Lower leg skin (tissue), 3 donors: ENCODE measurements at regions not wholly inside any gene's neighbourhood (a gene's known extent, or its start where the extent isn't known, plus 50 kb on each side); places are given as distances from the start of the nearest gene placed in this dataset.

Experiments
- CTCF ChIP-seq, 3 donors: fragments of 450-650 bp; IDR thresholded peaks; one replicate each; pipeline ENCODE4 v1.5.1; 2016; ENCODE audit warnings: antibody characterized with exemption in 3 of 3, mild to moderate bottlenecking in 3 of 3, moderate library complexity in 2 of 3
- POLR2A ChIP-seq, 2 donors: fragments of 450-650 bp; IDR thresholded peaks; one replicate each; pipeline ENCODE4 v1.6.1; 2016 to 2017; ENCODE audit warnings: antibody characterized with exemption in 2 of 2, mild to moderate bottlenecking in 1 of 2, moderate library complexity in 1 of 2

- TF ChIP-seq CTCF (IDR thresholded peaks at IDR 0.05) (no peak), POLR2A (IDR thresholded peaks at IDR 0.05) (no peak)
Observed at GRCh38 chr4:45692131-45692735, 431.6 kb downstream of the GABRG1 start.
